Common myeloid progenitor, CD34-positive (primary cell): ENCODE measurements at regions not wholly inside any gene's neighbourhood (a gene's known extent, or its start where the extent isn't known, plus 50 kb on each side); places are given as distances from the start of the nearest gene placed in this dataset.

Source experiments
- CTCF ChIA-PET: fragments of 350-600 bp; sonication (Branson Sonifier 250); formaldehyde crosslinking; loops from one replicate; lab custom pipeline; 2021; ENCODE audit warnings: antibody characterized with exemption; lab: Charles Lee
- POLR2A ChIA-PET: fragments of 350-600 bp; sonication (Branson Sonifier 250); formaldehyde crosslinking; loops from one replicate; lab custom pipeline; 2021; ENCODE audit warnings: antibody characterized with exemption; lab: Charles Lee
- DNase-seq, 3 donors: peaks; one replicate each; pipeline versions ENCODE4 v3.0.0 to v3.0.0-alpha.2; 2013
- H3K27ac ChIP-seq, 2 experiments: 1 replicate in 1 of 2; 2 replicates in 1 of 2; pipeline ENCODE4 v1.7.0; 2013; ENCODE audit warnings: inconsistent platforms in 2 of 2, low read length in 2 of 2, mild to moderate bottlenecking in 2 of 2, low read depth in 1 of 2, moderate library complexity in 1 of 2; ENCODE audit not compliant: severe bottlenecking in 2 of 2, insufficient read depth in 1 of 2, poor library complexity in 1 of 2
- H3K27me3 ChIP-seq, 5 experiments: replicated peaks in 2 of 5; 1 replicate in 3 of 5; 2 replicates in 2 of 5; pipeline versions ENCODE4 v1.6.1 to v1.7.0; 2013; ENCODE audit warnings: low read length in 4 of 5, mild to moderate bottlenecking in 2 of 5, moderate library complexity in 2 of 5, inconsistent platforms in 1 of 5; ENCODE audit not compliant: insufficient read depth in 5 of 5, control insufficient read depth in 4 of 5
- H3K36me3 ChIP-seq, 4 experiments: 1 replicate in 2 of 4; 2 replicates in 2 of 4; pipeline versions ENCODE4 v1.6.1 to v1.7.0; 2013; ENCODE audit warnings: low read length in 3 of 4, control low read depth in 1 of 4, mild to moderate bottlenecking in 1 of 4; ENCODE audit not compliant: control insufficient read depth in 4 of 4, insufficient read depth in 4 of 4
- H3K4me1 ChIP-seq, 4 experiments: 1 replicate in 3 of 4; 2 replicates in 1 of 4; pipeline versions ENCODE4 v1.6.1 to v1.7.1; 2013; ENCODE audit warnings: low read length in 3 of 4, mild to moderate bottlenecking in 3 of 4, control low read depth in 1 of 4, inconsistent platforms in 1 of 4, moderate library complexity in 1 of 4; ENCODE audit not compliant: control insufficient read depth in 4 of 4, insufficient read depth in 4 of 4; ENCODE audit errors: control extremely low read depth in 1 of 4
- H3K4me3 ChIP-seq, 7 experiments: 1 replicate in 4 of 7; 2 replicates in 3 of 7; pipeline versions ENCODE4 v1.5.1 to v1.7.0; 2013; ENCODE audit warnings: mild to moderate bottlenecking in 7 of 7, low read length in 6 of 7, moderate library complexity in 6 of 7, inconsistent platforms in 2 of 7, low read depth in 2 of 7, control low read depth in 1 of 7; ENCODE audit not compliant: insufficient read depth in 4 of 7, control insufficient read depth in 1 of 7; ENCODE audit errors: extremely low read depth in 1 of 7
- H3K9me3 ChIP-seq, 5 experiments: 1 replicate in 4 of 5; 2 replicates in 1 of 5; pipeline versions ENCODE4 v1.6.1 to v1.7.1; 2013; ENCODE audit warnings: low read length in 4 of 5, mild to moderate bottlenecking in 2 of 5, inconsistent platforms in 1 of 5, low read depth in 1 of 5, moderate library complexity in 1 of 5; ENCODE audit not compliant: control insufficient read depth in 4 of 5, insufficient read depth in 2 of 5; ENCODE audit errors: control extremely low read depth in 1 of 5
- WGBS: methylation state at CpG from one replicate; pipeline ENCODE4 v1.1.5; 2013; ENCODE audit not compliant: insufficient coverage; 5-methylcytosine and 5-hydroxymethylcytosine counted together

DNA sequence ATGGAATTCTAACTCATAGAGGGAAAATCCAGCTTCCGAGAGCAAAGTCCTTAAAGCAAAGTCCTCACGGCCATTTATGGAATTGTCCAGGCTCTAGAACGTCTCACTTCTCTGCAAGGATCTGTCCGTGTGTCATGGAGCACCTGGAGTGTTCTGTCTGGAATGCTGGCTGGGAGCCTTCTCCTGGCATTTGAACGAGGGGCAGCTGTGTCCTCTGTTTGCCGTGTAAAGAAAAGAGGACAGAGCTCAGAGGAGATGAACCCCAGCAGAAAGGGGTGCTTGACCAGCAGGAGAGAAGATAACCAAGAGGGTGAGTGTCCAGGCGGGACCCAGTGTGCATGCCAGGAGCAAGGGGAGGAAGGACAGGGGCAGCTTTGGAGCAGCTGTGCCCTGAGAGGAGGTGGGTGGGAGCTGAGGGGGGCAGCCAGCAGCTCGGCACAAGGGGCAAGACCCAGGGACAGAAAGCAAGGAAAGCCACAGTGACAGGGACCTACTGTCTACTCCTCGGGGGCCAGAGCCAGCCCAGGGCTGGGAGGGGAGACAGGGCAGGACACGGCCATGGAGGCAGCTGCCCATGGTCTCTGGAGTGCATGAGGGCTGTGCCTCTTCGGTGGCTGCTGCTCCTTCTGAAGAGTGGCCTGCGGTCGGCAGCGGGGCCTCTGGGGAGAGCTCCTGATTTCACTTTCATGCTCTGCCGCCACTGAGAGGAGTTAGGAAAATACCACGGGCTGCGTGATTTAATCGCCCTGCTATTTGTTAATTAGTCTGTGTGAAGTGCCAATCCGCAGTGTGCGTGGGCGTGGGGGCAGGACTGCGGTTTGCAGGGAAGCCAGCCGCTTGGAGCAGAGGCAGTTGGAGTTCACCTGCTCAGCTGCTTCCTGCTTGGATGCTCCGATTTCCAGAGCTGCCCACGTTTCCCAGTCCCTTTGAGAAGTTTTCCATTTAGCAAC lies 149.3 kb upstream of the SHH start:
- ChIA-PET CTCF (no interaction called here), POLR2A (interaction anchor here (0.5 kb wide), 1 partner anchor 872 kb away, joined by 3 read pairs; no protein-coding TSS in a partner anchor)
- Histone ChIP-seq H3K27me3 (peaks cover 0 to 14% (median 0%) of the 10 kb centered on the region in 5 experiments), H3K27ac (no peak overlapping the region), H3K36me3 (no peaks in the 10 kb centered on the region), H3K4me1 (no peaks in the 10 kb centered on the region), H3K4me3 (no peak overlapping the region), H3K9me3 (no peaks in the 10 kb centered on the region)
- WGBS, result 85% methylated on average over 24 of the region's 25 CpGs
- DNase-seq, result no peak

- POLR2A ChIA-PET, result no interaction called here
- Histone ChIP-seq H3K4me3 (no peak overlapping the region), H3K27ac (no peak overlapping the region), H3K36me3 (no peaks in the 10 kb centered on the region), H3K4me1 (no peaks in the 10 kb centered on the region), H3K27me3 (peaks cover 0 to 7% (median 0%) of the 10 kb centered on the region in 5 experiments), H3K9me3 (no peaks in the 10 kb centered on the region)
- 89% methylated on average over 12 of the region's 13 CpGs for WGBS
- CTCF ChIA-PET, result interaction anchor here (0.6 kb wide), 1 partner anchor 825 kb away, joined by 3 read pairs; no protein-coding TSS in a partner anchor
- no peak for DNase-seq
Observed at GRCh38 chr7:155959894-155960293, 147.6 kb upstream of the SHH start.

- DNase-seq, result no peak
- POLR2A ChIA-PET, result no interaction called here
- H3K27me3 ChIP-seq, result peaks cover 0 to 6% (median 0%) of the 10 kb centered on the region in 5 experiments
- WGBS, result 87% methylated on average over 12 of the region's 12 CpGs
- H3K4me1 ChIP-seq, result no peaks in the 10 kb centered on the region
- H3K4me3 ChIP-seq, result no peak overlapping the region
- H3K36me3 ChIP-seq, result no peaks in the 10 kb centered on the region
- H3K9me3 ChIP-seq, result no peaks in the 10 kb centered on the region
- CTCF ChIA-PET, result no interaction called here
- no peak overlapping the region for H3K27ac ChIP-seq
Observed at GRCh38 chr7:155956977-155957376, 144.7 kb upstream of the SHH start.

GRCh38 chr7:155955367-155955635 lies 143.0 kb upstream of the SHH start:
- Histone ChIP-seq H3K27me3 (peaks cover 0 to 3% (median 0%) of the 10 kb centered on the region in 5 experiments), H3K4me3 (no peak overlapping the region), H3K36me3 (no peaks in the 10 kb centered on the region), H3K27ac (no peak overlapping the region), H3K4me1 (no peaks in the 10 kb centered on the region), H3K9me3 (no peaks in the 10 kb centered on the region)
- 97% methylated on average over 8 of the region's 9 CpGs for WGBS
- POLR2A ChIA-PET, result no interaction called here
- DNase-seq, result no peak
- CTCF ChIA-PET, result no interaction called here

DNA sequence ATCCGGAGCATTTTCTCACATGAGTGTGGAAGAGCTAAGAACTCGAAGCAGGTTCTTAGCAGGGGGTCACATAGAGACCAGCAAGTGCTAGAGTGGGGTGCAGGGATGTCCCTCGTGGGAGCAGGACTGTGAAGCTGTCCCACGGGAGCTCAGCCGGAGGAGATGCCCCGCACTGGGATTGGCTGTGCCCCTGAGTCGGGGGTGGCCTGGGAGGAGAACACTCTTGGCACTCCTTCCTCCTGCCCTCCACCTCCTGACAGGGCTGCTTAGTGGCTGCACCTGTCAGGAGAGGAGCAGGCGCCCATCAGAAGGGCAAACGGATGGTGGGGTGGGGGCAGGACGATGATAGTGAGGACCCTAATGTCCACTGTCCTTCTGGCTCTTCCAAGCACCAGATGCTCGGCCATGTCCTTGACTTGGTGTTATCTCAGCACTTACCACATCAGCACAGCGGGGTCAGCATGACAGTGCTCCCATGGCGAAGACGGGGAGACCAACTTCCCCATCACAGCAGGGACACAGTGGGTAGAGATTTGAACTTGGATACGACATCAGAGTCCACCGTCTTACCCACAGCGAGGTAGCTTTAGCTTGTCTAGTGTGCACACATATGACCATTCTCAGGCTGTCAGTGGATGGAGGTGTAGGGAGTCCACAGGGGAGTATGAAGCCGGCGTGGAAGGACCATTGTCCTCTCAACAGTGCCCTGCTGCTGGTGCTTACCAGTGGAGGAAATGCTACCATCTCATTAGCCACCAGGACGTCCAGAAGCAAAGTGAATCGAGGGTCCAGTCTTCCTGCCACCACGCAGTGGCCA lies 142.5 kb upstream of the SHH start:
- H3K9me3 ChIP-seq, result no peaks in the 10 kb centered on the region
- whole genome bisulfite sequencing, result 94% methylated on average over 18 of the region's 22 CpGs
- H3K4me3 ChIP-seq, result no peak overlapping the region
- no peaks in the 10 kb centered on the region for H3K4me1 ChIP-seq
- no peaks in the 10 kb centered on the region for H3K36me3 ChIP-seq
- no peak for DNase-seq
- peaks cover 0 to under 1% (median 0%) of the 10 kb centered on the region in 5 experiments for H3K27me3 ChIP-seq
- ChIA-PET POLR2A (no interaction called here), CTCF (no interaction called here)
- H3K27ac ChIP-seq, result no peak overlapping the region

DNA sequence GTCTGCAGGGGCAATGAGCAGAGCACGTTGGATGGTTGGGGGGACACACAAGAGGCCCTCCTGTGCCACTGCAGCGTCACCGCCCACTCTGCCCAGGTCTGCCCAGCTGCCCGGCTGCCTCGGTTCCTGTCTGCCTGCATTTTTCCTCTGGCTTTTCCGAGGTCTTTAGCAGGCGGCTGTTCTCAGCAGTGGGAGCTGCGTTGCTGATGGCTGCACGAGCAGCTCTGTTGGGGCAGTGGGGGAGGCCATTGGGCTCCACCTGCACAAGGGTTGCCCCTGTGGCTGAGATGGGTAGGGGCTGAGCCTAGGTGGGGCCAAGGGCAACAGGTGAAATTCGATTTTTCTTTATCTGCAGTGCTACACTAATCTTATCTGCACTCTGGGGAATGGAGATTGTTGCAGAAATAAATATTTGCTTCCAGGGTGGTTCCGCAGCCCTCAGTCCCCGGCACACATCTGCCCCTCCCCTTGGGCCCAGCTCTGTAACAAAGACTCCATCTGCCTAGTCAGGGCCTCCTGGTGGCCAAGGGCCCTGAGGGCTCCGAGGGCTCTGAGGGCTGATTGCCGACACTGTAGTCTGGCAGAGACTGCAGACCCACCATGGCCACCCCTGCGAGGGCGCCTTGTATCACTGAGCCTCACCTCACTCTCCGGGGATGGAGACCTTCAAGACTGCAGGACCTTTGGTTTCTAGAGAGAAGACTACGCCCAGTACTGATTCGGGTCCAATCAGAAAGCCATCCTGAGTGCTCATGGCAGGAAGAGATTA lies 141.7 kb upstream of the SHH start:
- CTCF ChIA-PET, result no interaction called here

More for the DNA sequence above, 141.7 kb upstream of the SHH start:
- Histone ChIP-seq H3K4me1 (no peaks in the 10 kb centered on the region), H3K36me3 (no peaks in the 10 kb centered on the region), H3K27me3 (no peaks in the 10 kb centered on the region), H3K27ac (no peak overlapping the region), H3K9me3 (no peaks in the 10 kb centered on the region), H3K4me3 (no peak overlapping the region)
- no peak for DNase-seq
- POLR2A ChIA-PET, result no interaction called here
- 90% methylated on average over 17 of the region's 19 CpGs for WGBS
